Mucosa of stomach (tissue), 1 donor: ENCODE measurements at regions not wholly inside any gene's neighbourhood (a gene's known extent, or its start where the extent isn't known, plus 50 kb on each side); places are given as distances from the start of the nearest gene placed in this dataset.

ENCODE experiments used
- H3K27me3 ChIP-seq: one replicate; pipeline ENCODE4 v1.7.0; 2013; ENCODE audit warnings: mild to moderate bottlenecking, low read length; ENCODE audit not compliant: control insufficient read depth, insufficient read depth
- H3K36me3 ChIP-seq: one replicate; pipeline ENCODE4 v1.7.0; 2013; ENCODE audit warnings: low read length; ENCODE audit not compliant: control insufficient read depth, insufficient read depth
- H3K4me1 ChIP-seq: one replicate; pipeline ENCODE4 v1.7.0; 2013; ENCODE audit warnings: mild to moderate bottlenecking, low read length; ENCODE audit not compliant: control insufficient read depth, insufficient read depth
- H3K4me3 ChIP-seq: one replicate; pipeline ENCODE4 v1.7.0; 2013; ENCODE audit warnings: low read length
- H3K9ac ChIP-seq: one replicate; pipeline ENCODE4 v1.7.0; 2013; ENCODE audit warnings: mild to moderate bottlenecking, low read length, moderate library complexity
- H3K9me3 ChIP-seq: one replicate; pipeline ENCODE4 v1.7.0; 2013; ENCODE audit warnings: mild to moderate bottlenecking, low read length, moderate library complexity; ENCODE audit not compliant: control insufficient read depth
- donor health status: Pancreatic carcinoma.

- Histone ChIP-seq H3K9ac (no peak overlapping the region), H3K4me3 (no peak overlapping the region), H3K27me3 (no peaks in the 10 kb centered on the region), H3K36me3 (no peaks in the 10 kb centered on the region), H3K4me1 (no peaks in the 10 kb centered on the region), H3K9me3 (no peaks in the 10 kb centered on the region)
These were observed 197.3 kb upstream of the IVNS1ABP start for GRCh38 chr1:185514311-185514710.

GRCh38 chr1:185512442-185512841 lies 195.4 kb upstream of the IVNS1ABP start:
- Histone ChIP-seq H3K9me3 (no peaks in the 10 kb centered on the region), H3K4me3 (no peak overlapping the region), H3K4me1 (no peaks in the 10 kb centered on the region), H3K36me3 (no peaks in the 10 kb centered on the region), H3K27me3 (no peaks in the 10 kb centered on the region), H3K9ac (no peak overlapping the region)

GRCh38 chr1:185501099-185501498 lies 184.1 kb upstream of the IVNS1ABP start:
- Histone ChIP-seq H3K4me1 (no peaks in the 10 kb centered on the region), H3K36me3 (no peaks in the 10 kb centered on the region), H3K4me3 (no peak overlapping the region), H3K27me3 (no peaks in the 10 kb centered on the region), H3K9ac (no peak overlapping the region), H3K9me3 (no peaks in the 10 kb centered on the region)

GRCh38 chr1:185500001-185500626 lies 183.1 kb upstream of the IVNS1ABP start:
- Histone ChIP-seq H3K36me3 (no peaks in the 10 kb centered on the region), H3K9me3 (no peaks in the 10 kb centered on the region), H3K9ac (no peak overlapping the region), H3K27me3 (no peaks in the 10 kb centered on the region), H3K4me3 (no peak overlapping the region), H3K4me1 (no peaks in the 10 kb centered on the region)

- Histone ChIP-seq H3K4me1 (no peaks in the 10 kb centered on the region), H3K4me3 (no peak overlapping the region), H3K9ac (no peak overlapping the region), H3K27me3 (no peaks in the 10 kb centered on the region), H3K36me3 (no peaks in the 10 kb centered on the region), H3K9me3 (no peaks in the 10 kb centered on the region)
These were observed 181.2 kb upstream of the IVNS1ABP start for GRCh38 chr1:185498207-185498606.

- Histone ChIP-seq H3K27me3 (no peaks in the 10 kb centered on the region), H3K9me3 (no peaks in the 10 kb centered on the region), H3K4me3 (no peak overlapping the region), H3K9ac (no peak overlapping the region), H3K4me1 (no peaks in the 10 kb centered on the region), H3K36me3 (no peaks in the 10 kb centered on the region)
These were observed 180.1 kb upstream of the IVNS1ABP start for GRCh38 chr1:185497177-185497576.

GRCh38 chr1:185495898-185496297 lies 178.9 kb upstream of the IVNS1ABP start:
- Histone ChIP-seq H3K9me3 (no peaks in the 10 kb centered on the region), H3K4me3 (no peak overlapping the region), H3K9ac (no peak overlapping the region), H3K36me3 (no peaks in the 10 kb centered on the region), H3K4me1 (no peaks in the 10 kb centered on the region), H3K27me3 (no peaks in the 10 kb centered on the region)

GRCh38 chr1:185495007-185495406 lies 178.0 kb upstream of the IVNS1ABP start:
- Histone ChIP-seq H3K27me3 (no peaks in the 10 kb centered on the region), H3K9me3 (no peaks in the 10 kb centered on the region), H3K4me1 (no peaks in the 10 kb centered on the region), H3K36me3 (no peaks in the 10 kb centered on the region), H3K9ac (no peak overlapping the region), H3K4me3 (no peak overlapping the region)

GRCh38 chr1:185492089-185492825 lies 175.2 kb upstream of the IVNS1ABP start:
- H3K27me3 ChIP-seq = no peaks in the 10 kb centered on the region
- no peak overlapping the region for H3K4me3 ChIP-seq

GRCh38 chr1:185491604-185492003 lies 174.6 kb upstream of the IVNS1ABP start:
- H3K9me3 ChIP-seq = no peaks in the 10 kb centered on the region
- peaks cover 6% of the 10 kb centered on the region for H3K4me1 ChIP-seq
- no peaks in the 10 kb centered on the region for H3K36me3 ChIP-seq
- no peak overlapping the region for H3K4me3 ChIP-seq
- H3K9ac ChIP-seq = no peak overlapping the region
- no peaks in the 10 kb centered on the region for H3K27me3 ChIP-seq

More at GRCh38 chr1:185492089-185492825, 175.2 kb upstream of the IVNS1ABP start:
- Histone ChIP-seq H3K4me1 (peaks cover 6% of the 10 kb centered on the region), H3K9me3 (no peaks in the 10 kb centered on the region), H3K9ac (no peak overlapping the region), H3K36me3 (no peaks in the 10 kb centered on the region)

GRCh38 chr1:185490924-185491323 lies 173.9 kb upstream of the IVNS1ABP start:
- Histone ChIP-seq H3K4me3 (no peak overlapping the region), H3K4me1 (peaks cover 6% of the 10 kb centered on the region), H3K9me3 (no peaks in the 10 kb centered on the region), H3K9ac (no peak overlapping the region), H3K36me3 (no peaks in the 10 kb centered on the region), H3K27me3 (no peaks in the 10 kb centered on the region)

GRCh38 chr1:185489406-185489805 lies 172.4 kb upstream of the IVNS1ABP start:
- no peaks in the 10 kb centered on the region for H3K36me3 ChIP-seq
- H3K9me3 ChIP-seq = no peaks in the 10 kb centered on the region
- no peaks in the 10 kb centered on the region for H3K27me3 ChIP-seq
- no peak overlapping the region for H3K9ac ChIP-seq
- peaks cover 6% of the 10 kb centered on the region for H3K4me1 ChIP-seq
- no peak overlapping the region for H3K4me3 ChIP-seq
